B cell (primary cell): ENCODE measurements at regions not wholly inside any gene's neighbourhood (a gene's known extent, or its start where the extent isn't known, plus 50 kb on each side); places are given as distances from the start of the nearest gene placed in this dataset.

Experiments
- EZH2 ChIP-seq: IDR thresholded peaks from 2 replicates; pipeline ENCODE4 v1.6.1; 2012; ENCODE audit warnings: borderline replicate concordance, low read depth, mild to moderate bottlenecking, moderate library complexity, low read length; ENCODE audit not compliant: insufficient read depth, poor library complexity, severe bottlenecking
- TF ChIP-seq, protein P1 (sequence below): fragments of 200-600 bp; IDR thresholded peaks from one replicate; pipeline ENCODE4 v1.8.0; 2022; ENCODE audit warnings: antibody characterized with exemption, mild to moderate bottlenecking

DNA sequence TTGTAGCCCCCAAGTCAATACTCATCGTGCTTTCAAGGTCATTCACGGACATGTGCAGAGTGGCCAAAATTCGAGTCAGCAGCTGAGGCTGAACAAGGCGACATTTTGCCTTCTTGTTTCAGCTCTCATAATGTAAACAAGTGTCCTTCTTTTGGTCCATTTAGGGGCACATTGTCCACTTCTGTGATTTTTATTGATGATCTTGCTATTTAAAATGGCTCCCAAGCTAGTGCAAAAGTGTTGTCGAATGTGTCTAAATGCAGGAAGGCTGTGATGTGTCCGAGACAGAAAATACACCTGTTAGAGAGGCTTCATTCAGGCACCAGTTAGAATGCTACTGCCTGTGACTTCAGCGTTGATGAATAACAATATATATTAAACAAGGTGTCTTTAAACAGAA lies 405.9 kb downstream of the IRS2 start:
- TF ChIP-seq, protein P1, sequence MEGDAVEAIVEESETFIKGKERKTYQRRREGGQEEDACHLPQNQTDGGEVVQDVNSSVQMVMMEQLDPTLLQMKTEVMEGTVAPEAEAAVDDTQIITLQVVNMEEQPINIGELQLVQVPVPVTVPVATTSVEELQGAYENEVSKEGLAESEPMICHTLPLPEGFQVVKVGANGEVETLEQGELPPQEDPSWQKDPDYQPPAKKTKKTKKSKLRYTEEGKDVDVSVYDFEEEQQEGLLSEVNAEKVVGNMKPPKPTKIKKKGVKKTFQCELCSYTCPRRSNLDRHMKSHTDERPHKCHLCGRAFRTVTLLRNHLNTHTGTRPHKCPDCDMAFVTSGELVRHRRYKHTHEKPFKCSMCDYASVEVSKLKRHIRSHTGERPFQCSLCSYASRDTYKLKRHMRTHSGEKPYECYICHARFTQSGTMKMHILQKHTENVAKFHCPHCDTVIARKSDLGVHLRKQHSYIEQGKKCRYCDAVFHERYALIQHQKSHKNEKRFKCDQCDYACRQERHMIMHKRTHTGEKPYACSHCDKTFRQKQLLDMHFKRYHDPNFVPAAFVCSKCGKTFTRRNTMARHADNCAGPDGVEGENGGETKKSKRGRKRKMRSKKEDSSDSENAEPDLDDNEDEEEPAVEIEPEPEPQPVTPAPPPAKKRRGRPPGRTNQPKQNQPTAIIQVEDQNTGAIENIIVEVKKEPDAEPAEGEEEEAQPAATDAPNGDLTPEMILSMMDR: no peak
- no peak for TF ChIP-seq EZH2
